Right lobe of liver (tissue), 4 donors: ENCODE measurements at regions not wholly inside any gene's neighbourhood (a gene's known extent, or its start where the extent isn't known, plus 50 kb on each side); places are given as distances from the start of the nearest gene placed in this dataset.

ENCODE experiments used
- CTCF ChIP-seq, 4 donors: fragments of 200-600 bp in 3 of 4; fragments of 450-650 bp in 1 of 4; IDR thresholded peaks; one replicate each; pipeline versions ENCODE4 v1.5.1 to v1.8.0; 2016 to 2022; ENCODE audit warnings: antibody characterized with exemption in 4 of 4, mild to moderate bottlenecking in 2 of 4
- POLR2A ChIP-seq: fragments of 450-650 bp; IDR thresholded peaks from one replicate; pipeline ENCODE4 v1.6.1; 2017; ENCODE audit warnings: antibody characterized with exemption, mild to moderate bottlenecking
- donor health status: DM: no; HTN: no; CAD: no.
- donor health status: DM: no; HTN: no; CAD: no.
- donor health status: DM: no; HTN: yes; CAD: no.

GRCh38 chrX:43592597-43592996, 63.5 kb upstream of the MAOA start:
- TF ChIP-seq CTCF (IDR thresholded peaks at IDR 0.05) (no peak), POLR2A (no peak)
